Nephron progenitor cell (in vitro differentiated cells): ENCODE measurements at regions not wholly inside any gene's neighbourhood (a gene's known extent, or its start where the extent isn't known, plus 50 kb on each side); places are given as distances from the start of the nearest gene placed in this dataset.
A peak's percentile ranks its signal among the peaks of the same experiment; 100 is the strongest.

ENCODE experiments used
- DNase-seq: peaks from one replicate; pipeline ENCODE4 v3.0.0; 2021
- H3K27ac Mint-ChIP-seq: 2 replicates; pipeline ENCODE4 v1.8.0; 2021; ENCODE audit warnings: mild to moderate bottlenecking, moderate library complexity, mixed read lengths
- H3K27me3 Mint-ChIP-seq: 2 replicates; pipeline ENCODE4 v1.8.0; 2021; ENCODE audit warnings: mild to moderate bottlenecking, low read depth, mixed read lengths; ENCODE audit not compliant: poor library complexity
- H3K36me3 Mint-ChIP-seq: 2 replicates; pipeline ENCODE4 v1.8.0; 2021; ENCODE audit warnings: low read depth, mixed read lengths
- H3K4me1 Mint-ChIP-seq: 2 replicates; pipeline ENCODE4 v1.8.0; 2021; ENCODE audit warnings: mixed read lengths
- H3K4me3 Mint-ChIP-seq: 2 replicates; pipeline ENCODE4 v1.8.0; 2021; ENCODE audit warnings: mild to moderate bottlenecking, moderate library complexity, mixed read lengths
- H3K9me3 Mint-ChIP-seq: 2 replicates; pipeline ENCODE4 v1.8.0; 2021; ENCODE audit warnings: mild to moderate bottlenecking, moderate library complexity, mixed read lengths
- CTCF ChIP-seq: fragments of 200-600 bp; sonication (generic); IDR thresholded peaks from 2 replicates; pipeline ENCODE4 v1.5.0; 2021; ENCODE audit warnings: antibody characterized with exemption

DNA sequence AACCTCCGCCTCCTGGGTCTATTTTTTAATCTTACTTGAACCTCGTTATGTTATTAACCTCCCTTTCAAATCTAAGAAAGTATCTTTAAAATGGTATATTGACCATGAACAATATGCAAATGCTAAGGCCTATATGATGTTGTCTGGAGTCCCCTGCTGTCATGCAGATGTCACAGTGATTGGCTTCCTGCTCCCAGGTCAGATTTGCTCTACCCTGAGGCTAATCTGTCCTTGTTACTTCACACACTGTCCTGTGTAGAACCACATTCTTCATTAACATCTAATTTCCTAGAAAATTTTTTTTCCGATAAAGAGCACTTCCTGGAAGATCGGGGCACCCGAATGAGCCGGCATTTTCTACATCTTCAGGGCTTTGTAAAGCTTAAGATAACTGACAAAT lies 306.6 kb downstream of the MRPL39 start:
- H3K4me3 Mint-ChIP-seq: no peak overlapping the region
- H3K4me1 Mint-ChIP-seq: no peaks in the 10 kb centered on the region
- no peaks in the 10 kb centered on the region for H3K9me3 Mint-ChIP-seq
- no peak for TF ChIP-seq CTCF
- no peak overlapping the region for H3K27ac Mint-ChIP-seq
- no peaks in the 10 kb centered on the region for H3K36me3 Mint-ChIP-seq
- no peak for DNase-seq
- peaks cover 6% of the 10 kb centered on the region for H3K27me3 Mint-ChIP-seq

GRCh38 chr21:25298512-25299491 lies 308.5 kb downstream of the MRPL39 start:
- no peak overlapping the region for H3K27ac Mint-ChIP-seq
- H3K4me3 Mint-ChIP-seq: no peak overlapping the region
- H3K36me3 Mint-ChIP-seq: no peaks in the 10 kb centered on the region
- DNase-seq: no peak
- H3K9me3 Mint-ChIP-seq: no peaks in the 10 kb centered on the region
- H3K4me1 Mint-ChIP-seq: no peaks in the 10 kb centered on the region
- TF ChIP-seq CTCF: no peak
- peaks cover 8% of the 10 kb centered on the region for H3K27me3 Mint-ChIP-seq

GRCh38 chr21:25297117-25297516 lies 310.2 kb downstream of the MRPL39 start:
- no peak overlapping the region for H3K27ac Mint-ChIP-seq
- no peak overlapping the region for H3K4me3 Mint-ChIP-seq
- no peaks in the 10 kb centered on the region for H3K36me3 Mint-ChIP-seq
- no peaks in the 10 kb centered on the region for H3K9me3 Mint-ChIP-seq
- H3K27me3 Mint-ChIP-seq: peaks cover 8% of the 10 kb centered on the region
- H3K4me1 Mint-ChIP-seq: no peaks in the 10 kb centered on the region
- no peak for DNase-seq
- no peak for TF ChIP-seq CTCF

DNA sequence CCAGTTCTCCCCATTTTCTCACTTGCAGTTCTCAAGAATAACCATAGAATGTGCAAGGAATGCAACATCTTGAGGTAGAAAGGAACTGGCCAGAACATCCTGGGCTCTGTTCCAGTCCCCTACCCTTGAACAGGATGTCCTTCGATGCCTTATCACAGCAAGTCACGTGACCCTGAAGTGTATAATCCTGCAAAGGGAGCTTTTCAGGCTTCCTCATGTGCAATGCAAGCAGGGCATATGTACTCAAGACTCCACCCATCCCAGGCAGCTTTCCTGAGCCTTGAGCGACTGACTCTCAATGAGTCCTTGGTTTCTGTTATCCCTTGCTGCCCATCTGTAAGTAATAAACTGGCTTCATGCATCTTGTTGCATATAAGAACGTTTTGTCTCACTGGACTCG lies 311.0 kb downstream of the MRPL39 start:
- DNase-seq: no peak
- TF ChIP-seq CTCF: no peak
- H3K27me3 Mint-ChIP-seq: peaks cover 8% of the 10 kb centered on the region
- H3K9me3 Mint-ChIP-seq: no peaks in the 10 kb centered on the region
- H3K27ac Mint-ChIP-seq: no peak overlapping the region
- H3K4me3 Mint-ChIP-seq: no peak overlapping the region
- H3K36me3 Mint-ChIP-seq: no peaks in the 10 kb centered on the region
- no peaks in the 10 kb centered on the region for H3K4me1 Mint-ChIP-seq

GRCh38 chr21:25292396-25292795 lies 314.9 kb downstream of the MRPL39 start:
- no peak for DNase-seq
- Mint-ChIP-seq H3K36me3 (no peaks in the 10 kb centered on the region), H3K4me1 (no peaks in the 10 kb centered on the region), H3K27me3 (peaks cover 5% of the 10 kb centered on the region), H3K9me3 (no peaks in the 10 kb centered on the region), H3K27ac (no peak overlapping the region), H3K4me3 (no peak overlapping the region)
- no peak for TF ChIP-seq CTCF

- DNase-seq: peak; percentile 15
- H3K9me3 Mint-ChIP-seq: no peaks in the 10 kb centered on the region
- H3K27me3 Mint-ChIP-seq: no peaks in the 10 kb centered on the region
- no peaks in the 10 kb centered on the region for H3K4me1 Mint-ChIP-seq
- no peaks in the 10 kb centered on the region for H3K36me3 Mint-ChIP-seq
- H3K4me3 Mint-ChIP-seq: no peak overlapping the region
- peak; percentile 29 for TF ChIP-seq CTCF
- no peak overlapping the region for H3K27ac Mint-ChIP-seq
Measured at GRCh38 chr21:25283720-25284119, 323.6 kb downstream of the MRPL39 start.
